Suprapubic skin (tissue), 4 donors: ENCODE measurements at regions not wholly inside any gene's neighbourhood (a gene's known extent, or its start where the extent isn't known, plus 50 kb on each side); places are given as distances from the start of the nearest gene placed in this dataset.

ENCODE experiments used
- EP300 ChIP-seq: sonication (generic); formaldehyde crosslinking; IDR thresholded peaks from one replicate; pipeline ENCODE4 v1.6.1; 2017; ENCODE audit warnings: antibody characterized with exemption
- POLR2AphosphoS5 ChIP-seq, 3 donors: sonication (generic); formaldehyde crosslinking; IDR thresholded peaks; one replicate each; pipeline ENCODE4 v1.6.1; 2017; ENCODE audit warnings: antibody characterized with exemption in 3 of 3
- TF ChIP-seq, protein P1 (sequence below), 2 donors: fragments of 200-600 bp in 1 of 2; fragments of 450-650 bp in 1 of 2; sonication (generic) in 1 of 2; IDR thresholded peaks; one replicate each; pipeline ENCODE4 v1.5.1; 2016 to 2019; ENCODE audit warnings: antibody characterized with exemption in 2 of 2, mild to moderate bottlenecking in 1 of 2, moderate library complexity in 1 of 2

DNA sequence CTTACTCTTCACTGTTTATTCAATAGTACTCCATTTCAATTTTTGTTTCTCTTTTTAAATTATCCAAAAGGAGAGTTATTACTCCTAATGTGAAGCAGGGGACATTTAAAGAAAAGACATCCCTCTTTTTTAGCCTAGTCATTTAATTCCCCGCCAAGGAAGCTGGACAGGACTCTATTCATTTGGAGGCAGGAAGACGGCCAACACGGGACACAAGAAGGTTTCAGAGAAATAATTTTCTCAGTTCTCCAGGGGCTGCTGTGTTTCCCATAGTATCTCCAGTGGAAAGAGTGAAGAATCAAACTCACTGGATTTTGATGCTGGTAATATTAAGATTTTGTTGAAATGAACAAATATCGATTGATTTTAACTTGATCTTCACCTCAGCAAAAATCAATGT lies 833.7 kb downstream of the ROBO2 start:
- TF ChIP-seq POLR2AphosphoS5 (IDR thresholded peaks at IDR 0.05) (no peak), EP300 (no peak)
- TF ChIP-seq, protein P1, sequence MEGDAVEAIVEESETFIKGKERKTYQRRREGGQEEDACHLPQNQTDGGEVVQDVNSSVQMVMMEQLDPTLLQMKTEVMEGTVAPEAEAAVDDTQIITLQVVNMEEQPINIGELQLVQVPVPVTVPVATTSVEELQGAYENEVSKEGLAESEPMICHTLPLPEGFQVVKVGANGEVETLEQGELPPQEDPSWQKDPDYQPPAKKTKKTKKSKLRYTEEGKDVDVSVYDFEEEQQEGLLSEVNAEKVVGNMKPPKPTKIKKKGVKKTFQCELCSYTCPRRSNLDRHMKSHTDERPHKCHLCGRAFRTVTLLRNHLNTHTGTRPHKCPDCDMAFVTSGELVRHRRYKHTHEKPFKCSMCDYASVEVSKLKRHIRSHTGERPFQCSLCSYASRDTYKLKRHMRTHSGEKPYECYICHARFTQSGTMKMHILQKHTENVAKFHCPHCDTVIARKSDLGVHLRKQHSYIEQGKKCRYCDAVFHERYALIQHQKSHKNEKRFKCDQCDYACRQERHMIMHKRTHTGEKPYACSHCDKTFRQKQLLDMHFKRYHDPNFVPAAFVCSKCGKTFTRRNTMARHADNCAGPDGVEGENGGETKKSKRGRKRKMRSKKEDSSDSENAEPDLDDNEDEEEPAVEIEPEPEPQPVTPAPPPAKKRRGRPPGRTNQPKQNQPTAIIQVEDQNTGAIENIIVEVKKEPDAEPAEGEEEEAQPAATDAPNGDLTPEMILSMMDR (IDR thresholded peaks at IDR 0.05) = no peak
